Type B pancreatic cell (in vitro differentiated cells): ENCODE measurements at regions not wholly inside any gene's neighbourhood (a gene's known extent, or its start where the extent isn't known, plus 50 kb on each side); places are given as distances from the start of the nearest gene placed in this dataset.

Experiments
- DNase-seq: peaks from one replicate; pipeline ENCODE4 v3.0.0; 2021; ENCODE audit warnings: mixed read lengths; ENCODE audit not compliant: unreplicated experiment; ENCODE audit errors: extremely low spot score
- H3K27ac Mint-ChIP-seq: 2 replicates; pipeline ENCODE4 v1.8.0; 2021; ENCODE audit warnings: mild to moderate bottlenecking, mixed read lengths
- H3K27me3 Mint-ChIP-seq: 2 replicates; pipeline ENCODE4 v1.8.0; 2021; ENCODE audit warnings: mixed read lengths
- H3K36me3 Mint-ChIP-seq: 2 replicates; pipeline ENCODE4 v1.8.0; 2021; ENCODE audit warnings: mixed read lengths
- H3K4me1 Mint-ChIP-seq: one replicate; pipeline ENCODE4 v1.8.0; 2021; ENCODE audit warnings: mixed read lengths; ENCODE audit not compliant: unreplicated experiment
- H3K4me3 Mint-ChIP-seq: 2 replicates; pipeline ENCODE4 v1.8.0; 2021; ENCODE audit warnings: mild to moderate bottlenecking, mixed read lengths
- H3K9me3 Mint-ChIP-seq: 2 replicates; pipeline ENCODE4 v1.8.0; 2021; ENCODE audit warnings: mixed read lengths
- TF ChIP-seq, protein P1 (sequence below): fragments of 200-600 bp; sonication (generic); conservative IDR thresholded peaks from 2 replicates; pipeline ENCODE4 v1.5.0; 2021; ENCODE audit warnings: antibody characterized with exemption, mild to moderate bottlenecking

DNA sequence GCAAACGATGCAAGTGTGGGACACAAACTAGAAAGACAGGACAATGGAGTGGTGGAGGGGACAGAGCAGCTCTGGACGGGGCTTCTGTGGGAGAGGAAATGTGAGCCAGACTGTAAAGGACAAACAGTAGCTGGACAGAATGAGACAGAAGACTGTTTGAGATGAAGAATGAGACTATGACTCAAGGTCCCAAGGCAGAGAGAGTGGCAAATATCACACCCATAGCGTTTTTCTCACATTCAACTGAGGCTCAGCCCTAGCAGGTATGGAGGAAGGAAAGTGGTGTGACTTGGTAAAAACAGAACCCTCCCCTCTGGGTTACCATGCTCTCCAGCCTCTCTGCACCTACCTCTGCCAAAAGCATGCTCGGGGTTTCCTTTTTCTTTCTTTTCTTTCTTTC, 96.5 kb downstream of the RPL27A start:
- peaks cover 16% of the 10 kb centered on the region for H3K36me3 Mint-ChIP-seq
- peaks cover 9% of the 10 kb centered on the region for H3K4me1 Mint-ChIP-seq
- H3K4me3 Mint-ChIP-seq = no peak overlapping the region
- H3K27ac Mint-ChIP-seq = no peak overlapping the region
- TF ChIP-seq, protein P1, sequence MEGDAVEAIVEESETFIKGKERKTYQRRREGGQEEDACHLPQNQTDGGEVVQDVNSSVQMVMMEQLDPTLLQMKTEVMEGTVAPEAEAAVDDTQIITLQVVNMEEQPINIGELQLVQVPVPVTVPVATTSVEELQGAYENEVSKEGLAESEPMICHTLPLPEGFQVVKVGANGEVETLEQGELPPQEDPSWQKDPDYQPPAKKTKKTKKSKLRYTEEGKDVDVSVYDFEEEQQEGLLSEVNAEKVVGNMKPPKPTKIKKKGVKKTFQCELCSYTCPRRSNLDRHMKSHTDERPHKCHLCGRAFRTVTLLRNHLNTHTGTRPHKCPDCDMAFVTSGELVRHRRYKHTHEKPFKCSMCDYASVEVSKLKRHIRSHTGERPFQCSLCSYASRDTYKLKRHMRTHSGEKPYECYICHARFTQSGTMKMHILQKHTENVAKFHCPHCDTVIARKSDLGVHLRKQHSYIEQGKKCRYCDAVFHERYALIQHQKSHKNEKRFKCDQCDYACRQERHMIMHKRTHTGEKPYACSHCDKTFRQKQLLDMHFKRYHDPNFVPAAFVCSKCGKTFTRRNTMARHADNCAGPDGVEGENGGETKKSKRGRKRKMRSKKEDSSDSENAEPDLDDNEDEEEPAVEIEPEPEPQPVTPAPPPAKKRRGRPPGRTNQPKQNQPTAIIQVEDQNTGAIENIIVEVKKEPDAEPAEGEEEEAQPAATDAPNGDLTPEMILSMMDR = no peak
- no peaks in the 10 kb centered on the region for H3K27me3 Mint-ChIP-seq
- H3K9me3 Mint-ChIP-seq = no peaks in the 10 kb centered on the region
- DNase-seq = no peak

DNA sequence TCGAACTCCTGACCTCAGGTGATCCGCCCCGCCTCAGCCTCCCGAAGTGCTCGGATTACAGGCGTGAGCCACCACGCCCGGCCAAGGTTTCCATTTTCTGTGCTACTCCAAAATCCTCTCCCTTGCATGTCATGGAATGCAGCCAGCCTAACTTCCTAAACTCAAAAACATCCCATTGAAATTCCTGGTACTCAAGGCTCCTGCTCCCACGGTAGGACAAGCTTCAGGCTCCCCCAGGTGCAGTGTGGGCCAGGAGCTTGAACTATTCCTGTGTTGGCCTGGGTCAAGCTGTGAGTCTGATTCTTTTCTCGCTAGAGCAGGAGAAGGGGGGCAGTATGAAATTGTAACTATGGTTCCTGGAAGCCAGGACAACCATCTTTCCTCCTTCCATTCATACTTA, 97.1 kb downstream of the RPL27A start:
- no peak for DNase-seq
- TF ChIP-seq, protein P1 = no peak
- H3K4me1 Mint-ChIP-seq = peaks cover 10% of the 10 kb centered on the region
- H3K27ac Mint-ChIP-seq = no peak overlapping the region
- H3K4me3 Mint-ChIP-seq = no peak overlapping the region
- no peaks in the 10 kb centered on the region for H3K27me3 Mint-ChIP-seq
- H3K36me3 Mint-ChIP-seq = peaks cover 16% of the 10 kb centered on the region
- H3K9me3 Mint-ChIP-seq = no peaks in the 10 kb centered on the region

DNA sequence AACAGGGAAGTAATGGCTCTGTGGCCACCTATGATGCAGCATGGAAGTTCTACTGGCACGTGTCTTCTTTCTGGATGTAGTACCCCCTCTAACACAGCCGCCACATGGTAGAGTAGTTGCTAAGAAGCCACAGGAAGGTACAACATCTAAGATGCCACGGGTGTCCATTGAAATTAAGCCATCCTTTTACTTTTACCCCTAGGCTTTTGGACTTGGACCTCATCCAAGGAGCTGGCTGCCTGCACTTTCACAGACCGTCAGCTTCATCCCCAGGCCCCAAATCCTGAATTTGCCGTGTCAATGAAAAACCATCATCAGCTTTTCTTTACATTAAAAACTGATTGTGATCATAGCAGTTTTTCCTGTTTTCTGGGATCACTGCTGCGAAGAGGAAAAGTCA, 102.4 kb downstream of the RPL27A start:
- peaks cover 5% of the 10 kb centered on the region for H3K4me1 Mint-ChIP-seq
- peaks cover 9% of the 10 kb centered on the region for H3K36me3 Mint-ChIP-seq
- TF ChIP-seq, protein P1 = no peak
- no peak for DNase-seq
- H3K27ac Mint-ChIP-seq = no peak overlapping the region
- H3K9me3 Mint-ChIP-seq = no peaks in the 10 kb centered on the region
- no peaks in the 10 kb centered on the region for H3K27me3 Mint-ChIP-seq
- H3K4me3 Mint-ChIP-seq = no peak overlapping the region

DNA sequence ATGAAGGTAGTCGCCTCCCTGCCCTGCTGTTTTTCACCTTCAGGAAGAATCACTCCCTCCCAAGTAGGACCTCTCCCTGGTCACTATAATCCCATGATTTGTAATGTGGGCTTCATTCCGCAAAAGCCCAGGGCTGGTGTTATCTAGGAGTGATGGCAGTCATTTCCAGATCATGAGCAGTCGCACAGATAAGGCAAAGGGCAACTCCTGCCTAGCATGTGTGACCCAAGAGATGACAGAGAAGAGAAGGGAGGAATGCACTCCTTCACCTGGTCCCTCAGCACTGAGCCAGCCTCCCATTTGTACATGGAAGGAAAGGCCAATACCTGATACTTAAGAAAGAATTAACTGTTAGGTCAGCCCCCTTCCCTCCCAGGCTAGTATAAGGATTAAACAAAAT, 102.9 kb downstream of the RPL27A start:
- peaks cover 4% of the 10 kb centered on the region for H3K36me3 Mint-ChIP-seq
- no peak overlapping the region for H3K4me3 Mint-ChIP-seq
- H3K27ac Mint-ChIP-seq = no peak overlapping the region
- no peaks in the 10 kb centered on the region for H3K27me3 Mint-ChIP-seq
- H3K4me1 Mint-ChIP-seq = peaks cover 8% of the 10 kb centered on the region
- TF ChIP-seq, protein P1 = no peak
- DNase-seq = no peak
- H3K9me3 Mint-ChIP-seq = no peaks in the 10 kb centered on the region

DNA sequence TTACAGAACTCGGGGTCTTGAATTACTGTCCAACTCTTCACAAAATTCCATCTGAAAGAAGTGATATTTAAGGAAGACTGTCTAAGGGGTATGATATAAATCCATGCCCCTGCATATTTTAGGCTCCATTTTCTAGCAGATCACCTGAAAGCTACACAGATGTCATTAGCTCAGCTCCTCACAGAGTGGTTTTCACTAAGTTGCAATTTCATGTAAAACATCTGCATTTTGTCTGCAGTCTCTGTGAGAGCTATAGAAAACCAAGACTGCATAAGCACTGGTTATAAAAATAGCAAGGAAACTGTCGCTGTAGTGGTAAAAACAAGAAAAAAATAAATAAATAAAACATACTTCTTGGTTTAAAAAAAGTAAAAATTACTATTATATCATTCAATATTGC, 103.4 kb downstream of the RPL27A start:
- Mint-ChIP-seq H3K36me3 (peaks cover 6% of the 10 kb centered on the region), H3K9me3 (no peaks in the 10 kb centered on the region), H3K4me1 (peaks cover 8% of the 10 kb centered on the region), H3K27me3 (no peaks in the 10 kb centered on the region), H3K27ac (no peak overlapping the region), H3K4me3 (no peak overlapping the region)
- no peak for DNase-seq
- TF ChIP-seq, protein P1 = no peak

DNA sequence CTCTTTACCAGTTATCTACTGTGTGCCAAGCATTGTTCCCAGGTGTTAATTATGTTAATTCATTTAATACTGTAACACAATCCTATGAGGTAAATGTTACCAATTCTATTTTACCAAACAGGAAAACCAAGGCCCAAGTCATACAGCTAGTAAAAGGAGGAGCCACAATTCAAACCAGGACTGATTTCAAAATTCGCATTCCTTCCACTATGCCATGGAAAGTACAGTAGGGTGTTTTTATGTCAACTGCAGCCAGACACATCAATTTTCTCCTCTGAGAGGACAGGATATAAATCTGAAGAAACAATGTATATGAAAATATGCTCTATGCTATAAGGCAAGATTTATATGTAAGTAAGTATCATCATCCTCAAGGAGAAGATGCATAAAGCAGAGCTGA, 104.3 kb downstream of the RPL27A start:
- TF ChIP-seq, protein P1 = peak; percentile 30
- no peaks in the 10 kb centered on the region for H3K27me3 Mint-ChIP-seq
- no peak overlapping the region for H3K27ac Mint-ChIP-seq
- no peak overlapping the region for H3K4me3 Mint-ChIP-seq
- DNase-seq = no peak
- H3K9me3 Mint-ChIP-seq = no peaks in the 10 kb centered on the region
- peaks cover 5% of the 10 kb centered on the region for H3K36me3 Mint-ChIP-seq
- H3K4me1 Mint-ChIP-seq = peaks cover 8% of the 10 kb centered on the region
